B cell (primary cell): ENCODE measurements at regions not wholly inside any gene's neighbourhood (a gene's known extent, or its start where the extent isn't known, plus 50 kb on each side); places are given as distances from the start of the nearest gene placed in this dataset.

ENCODE experiments used
- CTCF ChIP-seq: fragments of 200-600 bp; IDR thresholded peaks from one replicate; pipeline ENCODE4 v1.8.0; 2022; ENCODE audit warnings: antibody characterized with exemption, mild to moderate bottlenecking
- EZH2 ChIP-seq: IDR thresholded peaks from 2 replicates; pipeline ENCODE4 v1.6.1; 2012; ENCODE audit warnings: borderline replicate concordance, low read depth, mild to moderate bottlenecking, moderate library complexity, low read length; ENCODE audit not compliant: insufficient read depth, poor library complexity, severe bottlenecking

DNA sequence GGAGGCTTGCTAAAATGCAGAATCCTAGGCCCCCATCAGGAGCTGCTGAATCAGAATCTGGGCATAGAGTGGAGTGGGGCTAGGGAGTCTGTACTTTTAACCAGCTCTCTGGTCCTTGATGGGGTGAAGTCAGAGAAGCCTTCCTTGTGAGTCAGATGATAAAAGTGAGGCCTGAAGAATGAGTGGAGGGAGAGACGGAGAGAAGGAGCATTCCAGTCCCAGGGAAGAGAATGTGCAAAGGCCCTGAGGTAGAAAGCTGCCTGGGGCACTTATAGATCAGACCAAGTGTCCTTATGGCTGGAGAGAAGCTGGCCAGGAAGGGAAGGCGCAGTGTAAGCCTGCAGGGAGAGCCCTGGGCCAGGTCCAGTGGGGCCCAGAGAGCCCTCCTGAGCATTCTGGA, 235.1 kb upstream of the NLRP1 start:
- TF ChIP-seq CTCF = no peak
- no peak for TF ChIP-seq EZH2
